H1 (cell line): ENCODE measurements at regions not wholly inside any gene's neighbourhood (a gene's known extent, or its start where the extent isn't known, plus 50 kb on each side); places are given as distances from the start of the nearest gene placed in this dataset.

Source experiments
- CTCF ChIA-PET: fragments of 300-600 bp; sonication (Branson Sonifier 250); formaldehyde crosslinking; loops from one replicate; lab custom pipeline; 2021; ENCODE audit not compliant: partially characterized antibody; lab: Charles Lee
- POLR2A ChIA-PET: fragments of 300-600 bp; sonication (Branson Sonifier 250); formaldehyde crosslinking; loops from one replicate; lab custom pipeline; 2021; ENCODE audit warnings: inconsistent platforms; ENCODE audit not compliant: partially characterized antibody; lab: Charles Lee
- DNase-seq, 2 experiments: peaks; one replicate each; pipeline versions ENCODE4 v3.0.0 to v3.0.0-alpha.2; 2010 to 2022; ENCODE audit warnings: low spot score in 2 of 2, low read depth in 1 of 2, mixed read lengths in 1 of 2
- FAIRE-seq: peaks from 2 replicates; lab custom pipeline; 2011; peaks lifted over from hg19 to GRCh38; lab: Jason Lieb, UNC
- H2AFZ ChIP-seq: 2 replicates; pipeline ENCODE4 v1.8.1; 2012; ENCODE audit warnings: low read length, inconsistent platforms
- H2AK5ac ChIP-seq: 2 replicates; pipeline ENCODE4 v1.6.1; 2013; ENCODE audit warnings: low read depth, low read length
- H2BK120ac ChIP-seq: replicated peaks from 2 replicates; pipeline ENCODE3; 2013; ENCODE audit warnings: low read depth, low read length, inconsistent platforms
- H2BK12ac ChIP-seq: 2 replicates; pipeline ENCODE4 v1.6.1; 2013; ENCODE audit warnings: low read depth, low read length
- H2BK15ac ChIP-seq: 2 replicates; pipeline ENCODE4 v1.6.1; 2013; ENCODE audit warnings: low read length
- H2BK20ac ChIP-seq: 2 replicates; pipeline ENCODE4 v1.6.1; 2013; ENCODE audit warnings: low read length
- H2BK5ac ChIP-seq: 2 replicates; pipeline ENCODE4 v1.6.1; 2013; ENCODE audit warnings: low read depth, low read length
- H3K14ac ChIP-seq: 2 replicates; pipeline ENCODE4 v1.6.1; 2013; ENCODE audit warnings: inconsistent platforms; ENCODE audit not compliant: insufficient read length
- H3K18ac ChIP-seq: 2 replicates; pipeline ENCODE4 v1.6.1; 2013; ENCODE audit warnings: low read length; ENCODE audit errors: extremely low read depth
- H3K23ac ChIP-seq: 2 replicates; pipeline ENCODE4 v1.6.1; 2013; ENCODE audit warnings: inconsistent platforms; ENCODE audit not compliant: insufficient read length
- H3K23me2 ChIP-seq: 2 replicates; pipeline ENCODE4 v1.6.1; 2013; ENCODE audit warnings: low read depth, low read length
- H3K27ac ChIP-seq: 2 replicates; pipeline ENCODE4 v1.6.1; 2011; ENCODE audit warnings: low read depth, low read length, inconsistent platforms
- H3K27me3 ChIP-seq, 4 experiments: replicated peaks in 1 of 4; 1 replicate in 1 of 4; 2 replicates in 3 of 4; pipeline versions ENCODE4 v1.6.1 to v1.8.1; 2011 to 2013; ENCODE audit warnings: low read length in 3 of 4, mild to moderate bottlenecking in 3 of 4, inconsistent platforms in 2 of 4, mixed read lengths in 2 of 4, moderate library complexity in 1 of 4; ENCODE audit not compliant: control insufficient read depth in 3 of 4, insufficient read depth in 3 of 4; ENCODE audit errors: extremely low read depth in 1 of 4
- H3K36me3 ChIP-seq, 4 experiments: 2 replicates each; pipeline versions ENCODE4 v1.6.1 to v1.8.1; 2011 to 2013; ENCODE audit warnings: mild to moderate bottlenecking in 4 of 4, low read length in 3 of 4, moderate library complexity in 2 of 4, control low read depth in 1 of 4, inconsistent platforms in 1 of 4; ENCODE audit not compliant: insufficient read depth in 4 of 4, control insufficient read depth in 2 of 4
- H3K4ac ChIP-seq: replicated peaks from 2 replicates; pipeline ENCODE3; 2013; ENCODE audit warnings: low read length, low read depth, mixed read lengths, inconsistent platforms; ENCODE audit not compliant: insufficient read length
- H3K4me1 ChIP-seq, 4 experiments: replicated peaks in 1 of 4; 1 replicate in 1 of 4; 2 replicates in 3 of 4; pipeline versions ENCODE4 v1.6.1 to v1.8.1; 2011 to 2013; ENCODE audit warnings: low read length in 3 of 4, inconsistent platforms in 2 of 4, mixed read lengths in 1 of 4; ENCODE audit not compliant: insufficient read depth in 4 of 4, control insufficient read depth in 3 of 4
- H3K4me2 ChIP-seq, 2 experiments: 2 replicates each; pipeline versions ENCODE4 v1.6.1 to v1.8.1; 2011 to 2013; ENCODE audit warnings: low read depth in 2 of 2, low read length in 2 of 2, control low read depth in 1 of 2, inconsistent platforms in 1 of 2, mild to moderate bottlenecking in 1 of 2; ENCODE audit not compliant: insufficient read depth in 1 of 2
- H3K4me3 ChIP-seq, 4 experiments: fragments of 200-600, 300-600 bp in 1 of 4; sonication (generic), shearing (Covaris generic), sonication (Bioruptor Twin) in 1 of 4; 2 replicates each; pipeline versions ENCODE4 v1.5.1 to v1.8.1; 2011 to 2016; ENCODE audit warnings: low read length in 4 of 4, low read depth in 3 of 4, control low read depth in 2 of 4, inconsistent platforms in 2 of 4, mild to moderate bottlenecking in 2 of 4, mixed read lengths in 1 of 4, moderate library complexity in 1 of 4; ENCODE audit not compliant: insufficient read depth in 2 of 4; ENCODE audit errors: extremely low read depth in 1 of 4
- H3K56ac ChIP-seq: replicated peaks from 2 replicates; pipeline ENCODE3; 2013; ENCODE audit warnings: low read depth, mild to moderate bottlenecking, mixed read lengths, low read length, inconsistent platforms; ENCODE audit not compliant: insufficient read length
- H3K79me1 ChIP-seq: 2 replicates; pipeline ENCODE4 v1.6.1; 2013; ENCODE audit warnings: low read depth, low read length, control low read depth
- H3K79me2 ChIP-seq, 2 experiments: 2 replicates each; pipeline versions ENCODE4 v1.6.1 to v1.8.1; 2012 to 2013; ENCODE audit warnings: low read length in 2 of 2, mild to moderate bottlenecking in 2 of 2, inconsistent platforms in 1 of 2; ENCODE audit not compliant: insufficient read depth in 2 of 2, control insufficient read depth in 1 of 2
- H3K9ac ChIP-seq, 4 experiments: replicated peaks in 1 of 4; 1 replicate in 1 of 4; 2 replicates in 3 of 4; pipeline versions ENCODE4 v1.6.1 to v1.8.1; 2011 to 2013; ENCODE audit warnings: low read depth in 3 of 4, low read length in 3 of 4, control low read depth in 2 of 4, mild to moderate bottlenecking in 2 of 4, moderate library complexity in 2 of 4, inconsistent platforms in 1 of 4; ENCODE audit errors: extremely low read depth in 1 of 4
- H3K9me3 ChIP-seq, 2 experiments: 2 replicates each; pipeline versions ENCODE4 v1.6.1 to v1.8.1; 2012 to 2013; ENCODE audit warnings: mild to moderate bottlenecking in 2 of 2, moderate library complexity in 2 of 2, control low read depth in 1 of 2, inconsistent platforms in 1 of 2, low read depth in 1 of 2, low read length in 1 of 2, mixed read lengths in 1 of 2; ENCODE audit not compliant: insufficient read depth in 2 of 2
- H4K20me1 ChIP-seq, 2 experiments: replicated peaks in 1 of 2; 2 replicates each; pipeline versions ENCODE3 to v1.8.1; 2011 to 2013; ENCODE audit warnings: inconsistent platforms in 2 of 2, low read length in 2 of 2, mild to moderate bottlenecking in 1 of 2; ENCODE audit not compliant: insufficient read depth in 2 of 2, control insufficient read depth in 1 of 2
- H4K5ac ChIP-seq: 2 replicates; pipeline ENCODE4 v1.6.1; 2013; ENCODE audit warnings: low read length, low read depth, mixed read lengths, inconsistent platforms; ENCODE audit not compliant: insufficient read length
- H4K8ac ChIP-seq: 2 replicates; pipeline ENCODE4 v1.8.0; 2013; ENCODE audit warnings: mild to moderate bottlenecking, moderate library complexity, low read length, inconsistent platforms; ENCODE audit not compliant: insufficient read depth; ENCODE audit errors: extremely low read depth
- H4K91ac ChIP-seq: replicated peaks from 2 replicates; pipeline ENCODE3; 2013; ENCODE audit warnings: low read length, mixed read lengths, inconsistent platforms; ENCODE audit not compliant: insufficient read length
- SP1 ChIP-seq: IDR thresholded peaks from 2 replicates; pipeline ENCODE4 v1.6.1; 2011; ENCODE audit warnings: low read depth, low read length
- YY1 ChIP-seq: IDR thresholded peaks from 2 replicates; pipeline ENCODE4 v1.6.1; 2011; ENCODE audit warnings: low read depth, mild to moderate bottlenecking, low read length
- WGBS, 2 experiments: shearing (Covaris generic) in 1 of 2; methylation state at CpG; one replicate each; pipeline versions ENCODE4 v1.1.6 to v1.1.7; 2013 to 2015; ENCODE audit warnings: low lambda C conversion rate in 2 of 2, mixed read lengths in 2 of 2, inconsistent platforms in 1 of 2, low coverage in 1 of 2, missing lambda C conversion rate in 1 of 2; ENCODE audit not compliant: insufficient replicate concordance in 2 of 2, insufficient coverage in 1 of 2, insufficient read length in 1 of 2; ENCODE audit errors: extremely low coverage in 1 of 2, missing lambda C conversion rate in 1 of 2; 5-methylcytosine and 5-hydroxymethylcytosine counted together
- TF ChIP-seq, protein P1 (sequence below), 3 experiments: IDR thresholded peaks; 1 replicate in 2 of 3; 2 replicates in 1 of 3; pipeline versions ENCODE4 v1.5.1 to v1.6.1; 2011; ENCODE audit warnings: low read length in 3 of 3, mild to moderate bottlenecking in 3 of 3, inconsistent platforms in 2 of 3, low read depth in 1 of 3, moderate library complexity in 1 of 3; ENCODE audit not compliant: insufficient read depth in 1 of 3; ENCODE audit errors: control extremely low read depth in 1 of 3
- TF ChIP-seq, protein P2 (sequence below): IDR thresholded peaks from 2 replicates; pipeline ENCODE4 v1.6.1; 2012; ENCODE audit warnings: inconsistent platforms

DNA sequence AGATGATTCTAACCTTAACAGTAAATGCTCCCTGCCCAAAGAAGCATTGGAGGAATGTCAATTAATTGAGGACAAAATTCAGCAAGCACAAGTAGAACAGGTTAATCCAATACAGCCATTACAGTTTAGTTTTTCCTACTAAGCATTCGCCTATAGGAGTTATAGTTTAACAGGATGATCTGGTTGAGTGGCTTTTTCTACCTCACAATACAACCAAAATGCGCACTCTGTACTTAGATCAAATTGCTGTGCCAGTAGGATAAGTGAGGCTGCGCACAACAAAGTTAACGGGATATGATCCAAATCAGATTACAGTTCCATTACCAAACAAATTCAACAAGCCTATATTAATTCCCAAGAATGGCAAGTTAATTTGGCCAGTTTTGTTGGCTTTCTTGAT lies 117.1 kb upstream of the TRIM24 start:
- no peak overlapping the region for H2BK5ac ChIP-seq
- H3K23me2 ChIP-seq, result no peaks in the 10 kb centered on the region; the same call in 1 of the 2 replicates
- no peak overlapping the region for H2AK5ac ChIP-seq
- H2BK15ac ChIP-seq, result no peak overlapping the region
- H3K56ac ChIP-seq, result no peak overlapping the region
- H3K4me1 ChIP-seq, result no peaks in the 10 kb centered on the region
- no peak for DNase-seq
- H4K8ac ChIP-seq, result no peak overlapping the region
- H4K91ac ChIP-seq, result no peak overlapping the region
- no peak overlapping the region for H3K18ac ChIP-seq
- TF ChIP-seq SP1 (no peak), YY1 (no peak)
- TF ChIP-seq, protein P1, sequence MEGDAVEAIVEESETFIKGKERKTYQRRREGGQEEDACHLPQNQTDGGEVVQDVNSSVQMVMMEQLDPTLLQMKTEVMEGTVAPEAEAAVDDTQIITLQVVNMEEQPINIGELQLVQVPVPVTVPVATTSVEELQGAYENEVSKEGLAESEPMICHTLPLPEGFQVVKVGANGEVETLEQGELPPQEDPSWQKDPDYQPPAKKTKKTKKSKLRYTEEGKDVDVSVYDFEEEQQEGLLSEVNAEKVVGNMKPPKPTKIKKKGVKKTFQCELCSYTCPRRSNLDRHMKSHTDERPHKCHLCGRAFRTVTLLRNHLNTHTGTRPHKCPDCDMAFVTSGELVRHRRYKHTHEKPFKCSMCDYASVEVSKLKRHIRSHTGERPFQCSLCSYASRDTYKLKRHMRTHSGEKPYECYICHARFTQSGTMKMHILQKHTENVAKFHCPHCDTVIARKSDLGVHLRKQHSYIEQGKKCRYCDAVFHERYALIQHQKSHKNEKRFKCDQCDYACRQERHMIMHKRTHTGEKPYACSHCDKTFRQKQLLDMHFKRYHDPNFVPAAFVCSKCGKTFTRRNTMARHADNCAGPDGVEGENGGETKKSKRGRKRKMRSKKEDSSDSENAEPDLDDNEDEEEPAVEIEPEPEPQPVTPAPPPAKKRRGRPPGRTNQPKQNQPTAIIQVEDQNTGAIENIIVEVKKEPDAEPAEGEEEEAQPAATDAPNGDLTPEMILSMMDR (IDR thresholded peaks at IDR 0.05; ENCODE audit: control extremely low read depth in 1 of 3, insufficient read depth in 1 of 3, low read depth in 1 of 3, low read length in 3 of 3), result no peak
- TF ChIP-seq, protein P2, sequence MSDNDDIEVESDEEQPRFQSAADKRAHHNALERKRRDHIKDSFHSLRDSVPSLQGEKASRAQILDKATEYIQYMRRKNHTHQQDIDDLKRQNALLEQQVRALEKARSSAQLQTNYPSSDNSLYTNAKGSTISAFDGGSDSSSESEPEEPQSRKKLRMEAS, result no peak
- TF ChIP-seq, all 59 proteins: peak for 0
- FAIRE-seq, result no peak
- Histone ChIP-seq H3K4ac (no peak overlapping the region), H2BK20ac (no peak overlapping the region), H4K5ac (no peak overlapping the region), H3K27me3 (no peaks in the 10 kb centered on the region), H4K20me1 (no peaks in the 10 kb centered on the region), H3K27ac (no peak overlapping the region), H2BK120ac (no peak overlapping the region), H2AFZ (no peak overlapping the region), H3K14ac (no peak overlapping the region), H3K9ac (no peak overlapping the region), H3K36me3 (peaks cover 0 to 14% (median 3%) of the 10 kb centered on the region in 4 experiments; a peak in 3 of 8 replicates), H3K79me2 (no peaks in the 10 kb centered on the region), H3K23ac (no peak overlapping the region), H3K9me3 (peaks cover 64 to 76% of the 10 kb centered on the region in 2 experiments), H3K4me3 (no peak overlapping the region), H2BK12ac (no peak overlapping the region), H3K79me1 (no peaks in the 10 kb centered on the region), H3K4me2 (no peak overlapping the region)
- WGBS, 2 experiments, result 85% methylated on average over 4 of the region's 4 CpGs; no CpG with 5 or more reads in 1 of the 2 experiments
- ChIA-PET CTCF (no interaction called here), POLR2A (no interaction called here)
